SU-DHL-6 (cell line): ENCODE measurements at regions not wholly inside any gene's neighbourhood (a gene's known extent, or its start where the extent isn't known, plus 50 kb on each side); places are given as distances from the start of the nearest gene placed in this dataset.

Experiments
- CTCF ChIP-seq: fragments of 200-600 bp; sonication (generic); IDR thresholded peaks from one replicate; pipeline ENCODE4 v1.5.1; 2017; ENCODE audit warnings: antibody characterized with exemption, mild to moderate bottlenecking, low read length, moderate library complexity; ENCODE audit not compliant: insufficient read depth, poor library complexity, severe bottlenecking
- EZH2phosphoT487 ChIP-seq: fragments of 200-600 bp; sonication (generic), shearing (Covaris generic); conservative IDR thresholded peaks from 2 replicates; pipeline ENCODE4 v1.6.1; 2018; ENCODE audit warnings: mild to moderate bottlenecking, antibody characterized with exemption, low read length, moderate library complexity, mixed read lengths

DNA sequence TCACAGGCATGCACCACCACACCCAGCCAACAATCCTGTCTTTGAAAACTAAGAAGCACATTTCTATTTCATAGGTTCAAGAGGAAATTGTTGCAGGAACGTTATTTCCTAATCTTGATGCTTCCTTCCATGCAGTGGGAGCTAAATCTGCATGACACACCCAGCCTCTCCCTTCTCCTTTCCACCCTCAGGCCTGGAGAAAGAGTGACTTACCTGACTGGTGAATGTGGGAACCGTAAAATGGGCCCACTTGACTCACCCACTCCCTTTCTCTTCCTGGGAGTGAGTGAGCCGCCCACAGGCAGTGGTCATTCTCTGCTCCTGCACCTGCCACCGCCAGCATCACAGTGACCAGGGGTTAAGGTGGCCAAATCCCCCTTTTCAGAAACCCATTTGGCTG, 78.2 kb downstream of the C9orf50 start:
- TF ChIP-seq CTCF (no peak), EZH2phosphoT487 (no peak)
